ENCODE measurements at regions not wholly inside any gene's neighbourhood (a gene's known extent, or its start where the extent isn't known, plus 50 kb on each side); places are given as distances from the start of the nearest gene placed in this dataset.

DNA sequence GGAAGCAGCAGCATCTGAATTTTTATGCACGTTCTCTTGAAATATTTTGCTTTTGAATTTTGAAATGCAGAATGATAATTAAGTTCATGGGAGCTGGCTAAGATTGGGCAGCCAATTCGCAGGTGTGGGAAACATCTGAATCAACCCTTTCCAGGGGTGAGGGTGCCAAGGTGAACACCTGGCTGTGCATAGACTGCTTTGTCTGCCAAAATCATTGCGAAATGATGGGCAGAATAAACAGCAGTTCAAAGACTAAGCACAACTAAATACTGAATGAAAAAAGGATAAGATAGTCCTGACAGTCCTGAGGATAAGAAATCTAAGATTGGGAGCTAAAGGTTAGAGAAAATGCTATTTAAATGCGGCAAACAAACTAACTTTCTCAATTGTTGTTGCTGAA, 813.3 kb upstream of the RAG2 start:
- no peak for TF ChIP-seq POLR2A (IDR thresholded peaks at IDR 0.05; ENCODE audit: low read length)
- TF ChIP-seq GATA1 (IDR thresholded peaks at IDR 0.05; ENCODE audit: low read depth, low read length): no peak
